GM20000 (cell line): ENCODE measurements at regions not wholly inside any gene's neighbourhood (a gene's known extent, or its start where the extent isn't known, plus 50 kb on each side); places are given as distances from the start of the nearest gene placed in this dataset.
"Not testable (repeated sequence)": the region's sequence is repeated elsewhere in the genome, so short reads cannot be mapped to it uniquely, and the experiment has no call there.

Experiments used
- DNase-seq: peaks from one replicate; pipeline ENCODE4 v3.0.0; 2012; ENCODE audit warnings: low spot score
- TF ChIP-seq, protein P1 (sequence below): IDR thresholded peaks from 2 replicates; pipeline ENCODE4 v1.5.1; 2012; ENCODE audit warnings: mild to moderate bottlenecking, control low read depth; ENCODE audit errors: extremely low read depth, missing control alignments

GRCh38 chr6:84892671-84893070 is 128.3 kb upstream of the TBX18 start:
- TF ChIP-seq, protein P1, sequence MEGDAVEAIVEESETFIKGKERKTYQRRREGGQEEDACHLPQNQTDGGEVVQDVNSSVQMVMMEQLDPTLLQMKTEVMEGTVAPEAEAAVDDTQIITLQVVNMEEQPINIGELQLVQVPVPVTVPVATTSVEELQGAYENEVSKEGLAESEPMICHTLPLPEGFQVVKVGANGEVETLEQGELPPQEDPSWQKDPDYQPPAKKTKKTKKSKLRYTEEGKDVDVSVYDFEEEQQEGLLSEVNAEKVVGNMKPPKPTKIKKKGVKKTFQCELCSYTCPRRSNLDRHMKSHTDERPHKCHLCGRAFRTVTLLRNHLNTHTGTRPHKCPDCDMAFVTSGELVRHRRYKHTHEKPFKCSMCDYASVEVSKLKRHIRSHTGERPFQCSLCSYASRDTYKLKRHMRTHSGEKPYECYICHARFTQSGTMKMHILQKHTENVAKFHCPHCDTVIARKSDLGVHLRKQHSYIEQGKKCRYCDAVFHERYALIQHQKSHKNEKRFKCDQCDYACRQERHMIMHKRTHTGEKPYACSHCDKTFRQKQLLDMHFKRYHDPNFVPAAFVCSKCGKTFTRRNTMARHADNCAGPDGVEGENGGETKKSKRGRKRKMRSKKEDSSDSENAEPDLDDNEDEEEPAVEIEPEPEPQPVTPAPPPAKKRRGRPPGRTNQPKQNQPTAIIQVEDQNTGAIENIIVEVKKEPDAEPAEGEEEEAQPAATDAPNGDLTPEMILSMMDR: no peak
- no peak for DNase-seq

DNA sequence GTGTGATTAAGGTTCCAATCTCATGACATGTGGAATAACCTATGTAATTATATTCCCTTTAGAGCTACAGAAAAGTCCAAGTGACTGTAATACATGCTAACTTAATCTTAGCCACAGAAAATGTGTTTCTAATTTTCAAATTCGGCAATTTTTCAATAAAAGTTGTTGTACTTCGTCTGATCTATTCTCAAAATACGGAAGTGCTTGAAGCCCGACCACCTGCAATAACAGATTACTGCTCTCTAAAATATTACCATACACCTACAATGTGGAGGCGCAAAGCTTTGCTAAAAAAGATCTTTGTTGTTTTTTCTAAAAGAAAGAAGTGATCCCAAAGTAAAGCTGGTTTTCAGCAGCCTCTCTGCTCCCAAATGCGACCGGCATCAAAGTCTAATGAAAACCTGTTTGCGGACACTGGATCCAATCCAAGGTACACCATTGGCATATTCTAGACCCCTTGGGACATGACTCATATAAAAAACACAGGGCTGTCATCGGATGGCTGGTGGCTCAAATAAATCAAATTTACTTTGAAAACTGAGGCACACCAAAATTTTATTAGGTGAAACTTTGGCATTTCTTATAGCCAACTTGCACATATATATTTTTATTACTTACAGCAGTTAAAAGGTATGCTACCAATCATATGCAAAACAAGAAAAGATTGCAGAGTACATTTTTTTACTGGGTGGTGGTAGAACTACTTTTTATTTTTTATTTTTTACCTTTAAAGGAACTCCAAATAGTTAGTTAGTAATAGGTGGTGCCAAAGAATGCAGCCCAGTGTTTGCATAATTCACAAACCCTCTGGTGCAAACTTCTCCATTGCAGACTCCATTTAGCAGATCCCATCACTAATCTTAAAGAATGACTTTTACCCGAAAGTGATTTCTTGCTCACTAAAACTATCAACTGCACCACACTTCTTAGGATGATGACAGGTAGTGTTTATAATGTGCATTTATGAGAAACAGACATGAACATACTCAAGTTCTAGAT is 118.7 kb upstream of the TBX18 start:
- no peak for DNase-seq

DNA sequence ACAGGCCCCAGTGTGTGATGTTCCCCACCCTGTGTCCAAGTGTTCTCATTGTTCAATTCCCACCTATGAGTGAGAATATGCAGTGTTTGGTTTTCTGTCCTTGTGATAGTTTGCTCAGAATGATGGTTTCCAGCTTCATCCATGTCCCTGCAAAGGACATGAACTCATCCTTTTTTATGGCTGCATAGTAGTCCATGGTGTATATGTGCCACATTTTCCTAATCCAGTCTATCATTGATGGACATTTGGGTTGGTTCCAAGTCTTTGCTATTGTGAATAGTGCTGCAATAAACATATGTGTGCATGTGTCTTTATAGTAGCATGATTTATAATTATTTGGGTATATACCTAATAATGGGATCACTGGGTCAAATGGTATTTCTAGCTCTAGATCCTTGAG is 115.0 kb upstream of the TBX18 start:
- not testable (repeated sequence) for DNase-seq

More for the DNA sequence above, 118.7 kb upstream of the TBX18 start:
- TF ChIP-seq, protein P1: no peak

DNA sequence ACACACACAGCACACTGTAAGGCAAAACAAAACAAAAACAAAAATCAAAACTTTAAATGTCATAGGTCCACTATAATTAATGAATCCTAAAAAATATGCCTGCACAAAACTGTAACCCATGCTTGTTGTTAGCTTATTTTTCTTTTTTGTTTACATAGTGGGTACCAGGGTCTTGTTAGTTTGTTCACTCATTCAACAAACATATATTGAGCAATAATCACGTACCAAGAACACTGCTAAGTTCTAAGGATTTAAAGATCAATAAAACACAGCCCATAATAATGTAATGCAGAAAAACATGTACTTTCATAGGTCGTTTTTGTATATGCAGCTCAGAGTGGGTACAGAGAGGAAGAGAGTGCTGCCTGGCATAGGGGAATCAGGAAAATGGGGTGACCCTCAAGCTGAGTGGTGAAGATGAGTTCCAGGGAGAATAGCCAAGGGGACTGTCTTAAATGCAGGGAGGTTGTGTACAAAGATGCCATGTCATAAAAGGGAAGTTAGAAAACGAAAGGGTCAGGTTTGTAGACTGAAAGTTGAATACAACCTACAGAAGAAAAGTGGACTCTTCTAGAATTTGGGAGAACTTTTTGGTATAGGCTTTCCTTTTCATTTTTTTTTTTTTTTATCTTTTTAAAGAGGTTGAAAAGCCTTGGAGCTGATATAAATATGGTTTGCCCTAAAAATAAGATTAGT is 113.3 kb upstream of the TBX18 start:
- TF ChIP-seq, protein P1: no peak
- no peak for DNase-seq

GRCh38 chr6:84876723-84877514 is 112.5 kb upstream of the TBX18 start:
- no peak for DNase-seq
- TF ChIP-seq, protein P1: no peak

DNA sequence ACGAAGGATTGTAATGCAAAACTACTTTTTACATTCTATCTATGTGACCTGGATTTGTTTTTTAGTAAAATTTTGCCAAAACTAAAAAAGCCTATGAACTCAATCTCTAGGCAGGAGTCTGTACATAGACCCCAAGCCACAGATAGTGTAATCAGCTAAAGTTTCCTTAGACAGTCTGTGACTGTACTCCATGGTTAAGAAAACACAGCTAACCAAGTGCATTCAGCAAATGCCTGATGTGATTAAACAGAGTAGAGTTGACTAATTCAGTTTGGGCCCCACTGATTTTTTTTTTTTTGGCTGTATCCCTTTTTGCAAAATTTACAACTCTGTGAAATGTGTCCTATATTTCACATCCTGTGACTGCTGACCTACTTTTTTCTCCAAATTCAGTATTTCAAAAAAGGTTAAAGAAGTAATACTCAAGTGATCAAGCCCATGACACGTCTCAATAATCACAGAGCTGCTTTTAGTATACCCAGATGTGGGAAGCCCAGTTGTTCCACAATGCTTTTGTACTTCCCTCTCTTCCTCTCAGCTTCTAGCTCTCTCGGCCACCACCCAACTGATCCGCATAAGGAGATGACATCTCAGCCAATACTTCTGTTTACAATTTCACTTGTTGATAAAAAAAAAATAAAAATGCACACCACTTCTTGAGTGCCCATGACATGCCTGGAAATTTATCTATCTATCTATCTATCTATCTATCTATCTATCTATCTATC is 108.8 kb upstream of the TBX18 start:
- TF ChIP-seq, protein P1: no peak

GRCh38 chr6:84871925-84872324 is 107.5 kb upstream of the TBX18 start:
- DNase-seq: no peak
- TF ChIP-seq, protein P1: no peak

More for the DNA sequence above, 108.8 kb upstream of the TBX18 start:
- no peak for DNase-seq
